GM19438 (cell line): ENCODE measurements at regions not wholly inside any gene's neighbourhood (a gene's known extent, or its start where the extent isn't known, plus 50 kb on each side); places are given as distances from the start of the nearest gene placed in this dataset.
"Not testable (repeated sequence)": the region's sequence is repeated elsewhere in the genome, so short reads cannot be mapped to it uniquely, and the experiment has no call there.

ENCODE experiments used
- ATAC-seq: cut with Tn5 transposase; IDR thresholded peaks from one replicate; pipeline ENCODE4 v1.9.1; 2021; ENCODE audit warnings: low read depth; ENCODE audit not compliant: unreplicated experiment

DNA sequence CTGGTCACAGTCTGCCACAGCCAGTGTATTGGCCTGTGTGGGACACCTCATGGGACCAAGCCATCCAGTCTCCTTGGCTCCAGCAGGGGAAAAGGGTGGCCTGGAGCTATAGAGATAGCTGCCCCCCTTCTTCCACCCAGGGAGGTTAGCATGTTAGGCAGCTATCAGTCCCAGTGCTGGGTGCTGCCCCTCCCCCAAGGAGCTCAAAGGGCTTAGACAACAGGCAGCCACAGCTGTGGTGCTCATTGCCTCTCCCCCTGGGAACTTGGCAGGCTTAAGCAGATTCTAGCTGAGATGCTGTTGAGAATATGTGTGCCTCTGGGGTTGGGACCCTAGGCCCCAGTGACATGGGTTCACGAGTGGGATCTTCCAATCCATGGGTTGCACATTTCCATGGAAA is 226.0 kb upstream of the PTGER4 start:
- ATAC-seq: no peak

DNA sequence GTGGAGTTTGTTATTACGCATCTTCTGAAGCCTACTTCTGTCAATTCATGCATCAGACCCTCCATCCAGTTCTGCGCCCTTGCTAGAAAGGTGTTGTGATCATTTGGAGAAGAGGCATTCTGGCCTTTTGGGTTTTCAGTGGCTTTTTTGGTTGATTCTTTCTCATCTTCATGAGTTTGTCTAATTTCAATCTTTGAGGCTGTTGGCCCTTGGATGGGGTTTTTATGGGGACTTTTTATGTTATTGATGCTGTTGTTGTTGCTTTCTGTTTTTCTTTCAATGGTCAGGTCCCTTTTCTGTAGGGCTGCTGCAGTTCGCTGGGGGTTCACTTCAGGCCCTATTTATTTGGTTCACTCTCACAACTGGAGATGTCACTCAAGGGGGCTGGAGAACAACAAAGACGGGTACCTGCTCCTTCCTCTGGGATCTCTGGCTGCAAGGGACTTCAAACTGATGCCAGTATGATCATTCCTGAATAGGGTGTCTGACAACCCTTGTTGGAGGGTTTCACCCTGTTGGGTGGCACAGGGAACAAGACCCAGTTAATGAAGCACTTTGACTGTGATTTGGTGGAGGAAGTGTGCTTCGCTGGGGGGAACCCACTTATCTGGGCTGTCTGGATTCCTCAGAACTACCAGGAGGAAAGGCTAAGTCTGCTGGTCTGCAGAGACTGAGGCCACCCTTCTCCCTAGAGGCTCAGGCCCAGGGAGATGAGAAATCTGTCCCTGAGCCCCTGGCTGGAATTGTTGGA is 226.7 kb upstream of the PTGER4 start:
- ATAC-seq: no peak

DNA sequence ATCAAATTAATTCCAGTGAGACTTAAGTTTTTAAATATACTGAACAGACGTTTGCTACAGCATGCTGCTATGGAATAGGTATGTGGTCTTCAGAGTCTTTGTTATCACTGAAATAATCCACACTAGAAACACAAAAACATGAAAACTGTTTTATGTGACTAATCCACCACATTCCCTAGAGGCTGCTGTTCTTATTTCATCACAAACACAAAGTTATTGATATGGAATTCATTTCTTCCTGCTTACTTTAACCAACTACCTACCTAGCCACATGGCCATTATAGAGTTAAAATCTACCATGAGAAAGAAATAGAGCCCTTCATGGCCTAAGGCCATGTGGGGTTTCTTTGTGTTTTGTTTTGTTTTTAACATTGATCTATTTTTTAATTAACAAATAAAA is 232.3 kb upstream of the PTGER4 start:
- ATAC-seq: no peak

DNA sequence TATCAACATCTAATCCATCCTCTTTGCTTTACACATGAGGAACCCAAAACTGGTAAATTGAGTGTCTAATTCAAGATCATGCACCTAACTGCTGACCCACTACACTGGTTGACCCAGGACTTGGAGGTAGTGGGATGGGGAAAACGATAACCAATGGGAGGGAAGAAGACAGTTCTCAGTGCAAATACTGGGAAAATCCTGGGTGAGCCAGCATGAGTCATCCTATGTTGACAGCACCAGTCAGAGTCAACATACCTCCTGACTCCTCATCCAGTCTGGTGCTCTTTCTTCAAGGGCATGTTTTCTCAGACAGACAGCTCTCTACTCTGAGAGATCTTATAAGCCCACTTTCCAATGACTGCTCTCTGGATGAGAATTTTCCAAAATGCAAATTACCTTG is 232.8 kb upstream of the PTGER4 start:
- no peak for ATAC-seq

DNA sequence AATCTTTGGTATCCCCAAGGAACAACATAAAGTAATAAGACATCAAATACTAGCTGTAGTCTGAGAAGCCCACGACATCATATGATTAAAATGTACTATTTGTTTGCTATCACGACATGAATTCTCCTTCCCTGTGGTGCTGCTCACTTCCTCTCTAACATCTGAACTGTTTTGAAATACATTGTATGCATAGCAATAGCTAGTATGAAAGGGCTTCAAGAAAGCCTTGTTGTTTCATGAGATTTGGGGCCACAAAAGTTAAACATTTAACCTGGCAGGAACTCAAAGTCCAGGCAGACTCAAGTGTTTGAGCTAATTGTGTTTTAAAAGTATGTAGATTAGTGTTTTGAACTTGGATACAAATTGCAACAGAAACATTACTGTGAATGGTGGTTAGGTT is 237.4 kb upstream of the PTGER4 start:
- ATAC-seq: peak; percentile 67

DNA sequence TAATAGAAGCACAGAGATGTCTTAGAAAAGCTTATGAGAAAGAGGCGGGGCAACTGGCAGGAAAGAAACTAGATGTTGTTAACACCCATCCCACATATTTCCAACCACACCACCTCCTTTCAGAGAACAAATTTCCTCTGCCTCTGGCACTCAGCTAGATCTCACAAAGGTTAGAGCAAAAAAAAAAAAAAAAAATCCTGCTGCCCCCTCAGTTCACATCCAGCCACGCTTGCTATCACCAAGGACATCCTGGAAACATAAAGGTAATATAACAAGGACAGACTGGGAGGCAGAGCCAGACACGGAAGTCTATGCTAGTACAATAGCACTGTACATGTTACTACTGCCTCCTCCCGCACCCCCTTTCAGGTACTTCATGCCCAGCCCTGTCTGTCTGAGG is 238.0 kb upstream of the PTGER4 start:
- no peak for ATAC-seq

DNA sequence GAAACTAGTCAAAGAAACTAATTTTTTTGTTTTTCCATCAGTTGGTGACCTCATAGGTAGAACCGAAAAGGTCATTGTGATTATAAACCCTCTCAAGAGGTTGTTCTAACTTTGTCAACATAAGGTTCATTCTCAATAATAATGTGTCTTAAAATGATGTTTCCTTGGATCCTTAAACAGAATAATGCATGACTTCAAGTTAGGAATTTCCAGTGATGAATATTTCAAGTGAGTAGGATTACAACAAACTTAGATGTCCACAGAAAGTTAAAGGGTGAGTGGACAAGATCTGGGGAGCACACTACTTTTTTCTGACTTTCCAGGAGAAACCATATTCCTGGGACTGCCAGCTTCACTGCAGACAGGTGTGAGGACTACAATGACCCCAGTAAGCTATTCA is 239.0 kb upstream of the PTGER4 start:
- ATAC-seq: no peak

DNA sequence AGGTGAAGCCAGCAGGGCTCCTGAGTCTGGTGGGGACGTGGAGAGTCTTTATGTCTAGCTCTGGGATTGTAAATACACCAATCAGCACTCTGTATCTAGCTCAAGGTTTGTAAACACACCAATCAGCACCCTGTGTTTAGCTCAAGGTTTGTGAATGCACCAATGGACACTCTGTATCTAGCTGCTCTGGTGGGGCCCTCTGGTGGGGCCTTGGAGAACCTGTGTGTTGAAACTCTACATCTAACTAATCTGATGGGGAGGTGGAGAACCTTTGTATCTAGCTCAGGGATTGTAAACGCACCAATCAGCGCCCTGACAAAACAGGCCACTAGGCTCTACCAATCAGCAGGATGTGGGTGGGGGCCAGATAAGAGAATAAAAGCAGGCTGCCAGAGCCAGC is 240.6 kb upstream of the PTGER4 start:
- ATAC-seq: not testable (repeated sequence)

DNA sequence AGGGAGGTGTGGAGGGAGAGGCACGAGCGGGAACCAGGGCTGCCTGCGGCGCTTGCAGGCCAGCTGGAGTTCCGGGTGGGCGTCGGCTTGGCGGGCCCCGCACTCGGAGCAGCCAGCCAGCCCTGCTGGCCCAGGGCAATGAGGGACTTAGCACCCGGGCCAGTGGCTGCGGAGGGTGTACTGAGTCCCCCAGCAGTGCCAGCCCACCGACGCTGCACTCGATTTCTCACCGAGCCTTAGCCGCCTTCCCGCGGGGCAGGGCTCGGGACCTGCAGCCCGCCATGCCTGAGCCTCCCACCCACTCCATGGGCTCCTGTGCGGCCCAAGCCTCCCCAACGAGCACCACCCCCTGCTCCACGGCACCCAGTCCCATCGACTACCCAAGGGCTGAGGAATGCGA is 241.1 kb upstream of the PTGER4 start:
- ATAC-seq: not testable (repeated sequence)

DNA sequence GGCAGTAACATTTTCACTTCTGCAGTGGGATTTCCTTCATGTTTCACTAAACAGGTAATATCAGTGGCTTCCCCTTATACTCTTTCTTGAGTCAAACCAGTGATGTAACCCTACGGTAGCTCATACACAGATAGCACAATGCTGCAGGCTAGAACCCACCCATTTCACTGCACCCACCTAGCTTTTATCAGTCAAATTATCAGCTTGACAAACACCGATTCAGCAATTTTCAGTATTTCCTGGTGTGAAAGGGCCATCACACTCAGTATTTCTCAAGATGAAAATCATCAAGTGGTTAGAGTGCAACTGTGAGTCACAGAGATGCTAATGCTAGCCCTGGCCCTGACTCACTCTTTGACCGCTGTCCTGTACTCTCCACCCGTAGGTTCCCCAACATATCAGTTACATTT is 242.3 kb upstream of the PTGER4 start:
- ATAC-seq: no peak

DNA sequence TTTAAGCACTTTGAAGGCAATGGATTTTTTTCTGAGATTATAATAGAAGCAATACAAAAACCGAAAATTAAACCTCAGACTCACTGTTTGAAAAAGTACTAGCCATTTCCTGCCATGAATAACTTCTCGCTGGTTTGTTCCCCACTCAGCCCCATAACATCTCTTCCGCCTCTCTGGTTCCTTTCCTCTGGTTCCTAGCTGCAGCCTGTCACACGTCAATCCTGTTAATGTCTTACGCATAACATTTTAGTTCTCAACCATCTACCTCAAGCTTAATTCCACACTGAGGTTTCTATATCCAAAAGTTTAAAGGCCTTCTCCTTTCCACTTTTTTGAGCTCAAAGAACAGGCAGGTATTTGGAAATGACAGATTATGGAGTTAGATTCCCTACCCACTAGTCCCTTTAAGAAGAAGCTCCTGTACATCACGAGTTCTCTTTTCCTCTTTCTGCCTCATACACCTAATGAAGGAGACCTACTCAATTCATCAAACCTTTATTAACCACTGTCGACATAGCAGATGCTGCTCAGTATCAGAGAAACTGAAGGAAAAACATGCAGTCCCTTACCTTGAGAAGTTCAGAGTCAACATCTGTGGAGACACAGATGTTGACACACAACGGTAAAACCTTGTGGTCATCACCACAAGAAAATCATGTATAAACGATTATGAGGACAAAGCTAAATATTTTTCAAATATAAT is 243.0 kb upstream of the PTGER4 start:
- peak; percentile 87 for ATAC-seq

DNA sequence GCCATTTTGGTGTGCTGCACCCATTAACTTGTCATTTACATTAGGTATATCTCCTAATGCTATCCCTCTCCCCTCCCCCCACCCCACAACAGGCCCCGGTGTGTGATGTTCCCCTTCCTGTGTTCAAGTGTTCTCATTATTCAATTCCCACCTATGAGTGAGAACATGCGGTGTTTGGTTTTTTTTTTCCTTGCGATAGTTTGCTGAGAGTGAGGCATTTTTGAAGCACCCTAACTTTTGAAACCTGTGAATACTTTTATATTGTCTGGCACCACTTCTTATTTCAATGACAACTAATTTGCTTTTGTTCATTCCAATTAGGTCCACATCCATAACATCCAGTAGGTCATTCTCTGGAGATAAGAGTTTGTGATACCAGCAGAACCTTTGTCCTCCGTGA is 244.0 kb upstream of the PTGER4 start:
- ATAC-seq: not testable (repeated sequence)

DNA sequence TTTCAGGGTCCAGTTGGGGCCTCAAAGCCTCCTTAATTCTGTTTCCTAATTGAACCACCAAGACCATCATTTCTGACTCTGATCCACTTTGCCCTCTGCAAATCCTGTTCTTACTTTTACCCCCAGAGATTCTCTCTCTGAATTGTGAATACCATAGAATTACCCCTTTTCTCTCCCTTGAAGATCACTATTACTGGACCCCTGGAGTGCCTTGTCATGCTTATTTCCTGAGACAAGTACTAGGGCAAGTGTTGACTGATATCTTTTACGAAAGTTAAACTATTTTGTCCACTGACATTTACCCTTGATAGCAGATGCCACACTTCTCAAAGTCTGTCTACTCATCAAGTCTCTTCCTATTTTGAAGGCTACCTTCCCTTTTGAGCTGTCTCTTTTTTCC is 246.9 kb upstream of the PTGER4 start:
- no peak for ATAC-seq

DNA sequence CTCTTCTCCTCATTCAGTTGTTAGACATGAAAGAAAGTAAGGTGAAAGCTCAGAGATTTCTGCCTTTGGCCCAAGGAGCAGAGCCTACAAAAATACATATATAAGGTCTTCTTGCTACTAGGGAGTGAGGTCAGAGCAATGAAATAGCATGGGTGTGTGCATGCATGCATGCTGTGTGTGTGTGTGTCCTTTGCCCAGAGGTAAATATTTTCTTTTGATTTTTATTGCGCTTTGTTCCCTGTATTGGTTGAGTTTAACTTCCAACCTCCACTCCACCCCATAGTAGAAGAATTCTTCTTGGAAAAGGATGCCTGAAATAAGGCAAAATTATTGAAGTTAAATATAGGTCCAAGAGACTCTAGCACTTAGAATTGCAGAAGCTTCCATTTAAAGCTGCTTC is 248.0 kb upstream of the PTGER4 start:
- ATAC-seq: no peak

DNA sequence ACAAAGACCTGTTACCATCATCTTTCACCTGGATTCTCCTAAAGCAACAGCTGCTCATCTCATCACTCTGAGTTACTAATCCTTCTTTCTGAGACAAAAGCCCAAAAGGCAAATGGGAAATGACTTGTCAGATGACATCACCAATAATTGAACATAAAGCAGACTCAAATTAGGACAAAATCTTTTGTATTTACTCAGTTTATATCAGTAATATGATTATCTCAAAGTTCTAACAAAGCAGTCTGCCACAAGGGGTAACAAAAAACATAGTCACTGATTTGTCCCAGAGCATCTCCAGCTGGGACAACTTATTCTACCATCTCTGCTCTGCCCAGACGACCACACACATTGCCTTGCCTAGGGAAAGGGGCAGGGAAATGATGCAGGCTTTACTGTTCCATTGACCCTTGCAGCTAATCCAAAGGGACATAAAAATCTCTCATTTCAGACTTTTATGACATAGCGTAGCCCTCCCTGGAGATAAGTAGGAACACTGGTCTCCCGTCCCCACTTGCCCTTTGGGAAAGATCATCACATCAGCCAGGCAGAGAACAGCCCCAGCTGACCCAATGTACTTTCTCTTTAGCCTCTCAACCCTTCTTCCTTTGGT is 249.5 kb upstream of the PTGER4 start:
- ATAC-seq: no peak

DNA sequence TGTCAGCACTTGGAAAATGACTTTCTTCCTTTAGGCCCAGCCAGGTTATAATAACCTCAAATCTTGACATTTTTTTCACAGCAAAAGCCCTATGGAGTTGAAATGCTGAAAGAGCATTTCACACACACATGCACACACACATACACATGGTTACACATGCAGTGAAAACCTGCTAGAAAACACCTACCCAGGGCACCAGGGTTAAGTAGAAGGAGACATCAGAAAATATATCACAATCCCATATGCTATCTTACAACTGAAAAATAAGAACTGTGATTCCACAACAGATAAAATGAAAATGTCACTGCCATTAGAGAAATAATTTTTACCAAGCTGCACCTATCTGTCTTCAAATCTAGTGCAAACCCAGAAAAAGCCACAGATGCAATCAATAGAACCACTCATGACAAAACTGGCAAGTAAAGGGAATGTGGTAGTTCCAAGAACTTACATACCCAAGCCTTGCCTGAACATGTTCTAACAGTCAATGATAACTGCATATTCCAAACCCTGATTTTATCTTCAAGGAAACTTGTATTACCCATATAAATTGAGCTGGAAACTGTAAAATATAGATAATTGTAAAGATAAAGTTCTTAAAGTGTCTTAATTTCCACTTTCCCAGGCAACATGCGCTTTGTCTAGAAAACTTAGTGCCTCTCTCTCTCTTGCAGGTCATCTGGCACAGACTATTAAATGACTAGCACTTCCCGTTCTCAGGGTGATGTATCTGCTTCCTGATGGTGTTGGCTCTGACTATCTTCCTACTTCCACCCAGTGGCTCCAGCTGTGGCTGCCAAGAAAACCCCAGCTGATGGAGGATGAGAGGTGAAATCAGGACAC is 250.2 kb upstream of the PTGER4 start:
- ATAC-seq: no peak

DNA sequence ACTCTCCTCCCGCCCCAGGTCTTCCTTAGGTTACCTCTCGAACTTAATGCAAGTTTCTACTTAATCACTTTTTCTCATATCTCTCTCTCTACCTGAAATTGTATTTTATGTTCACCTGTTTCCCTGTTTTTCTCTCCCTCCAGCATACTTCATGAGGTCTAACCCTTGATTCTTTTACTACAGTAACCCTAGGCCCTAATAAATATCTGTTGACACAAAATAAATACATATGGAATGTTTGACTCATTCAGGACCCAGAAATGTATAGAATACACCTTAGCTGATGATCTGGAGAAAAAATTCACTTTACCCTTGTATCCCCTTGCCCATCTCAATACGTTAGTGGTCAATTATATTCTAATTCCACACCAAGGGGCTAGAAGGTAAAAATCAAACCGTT is 250.9 kb upstream of the PTGER4 start:
- ATAC-seq: no peak

DNA sequence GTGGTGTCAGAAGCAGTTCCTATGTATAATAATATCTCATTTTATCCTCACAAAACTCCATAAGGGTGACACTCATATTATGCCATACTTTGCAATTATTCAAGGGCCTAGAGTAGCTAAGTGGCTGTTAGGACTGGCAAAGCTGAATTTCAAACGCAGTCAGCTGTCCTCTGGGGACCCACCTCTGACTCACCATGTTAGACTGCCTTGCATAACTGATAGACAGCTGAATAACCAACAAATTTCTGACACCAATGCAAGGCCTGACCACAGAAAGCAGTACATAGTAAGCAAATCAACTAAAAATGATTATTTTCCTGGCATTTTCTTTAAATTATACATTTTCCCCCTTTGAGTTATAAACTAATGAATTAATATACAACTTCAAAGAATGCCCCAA is 251.6 kb upstream of the PTGER4 start:
- no peak for ATAC-seq

DNA sequence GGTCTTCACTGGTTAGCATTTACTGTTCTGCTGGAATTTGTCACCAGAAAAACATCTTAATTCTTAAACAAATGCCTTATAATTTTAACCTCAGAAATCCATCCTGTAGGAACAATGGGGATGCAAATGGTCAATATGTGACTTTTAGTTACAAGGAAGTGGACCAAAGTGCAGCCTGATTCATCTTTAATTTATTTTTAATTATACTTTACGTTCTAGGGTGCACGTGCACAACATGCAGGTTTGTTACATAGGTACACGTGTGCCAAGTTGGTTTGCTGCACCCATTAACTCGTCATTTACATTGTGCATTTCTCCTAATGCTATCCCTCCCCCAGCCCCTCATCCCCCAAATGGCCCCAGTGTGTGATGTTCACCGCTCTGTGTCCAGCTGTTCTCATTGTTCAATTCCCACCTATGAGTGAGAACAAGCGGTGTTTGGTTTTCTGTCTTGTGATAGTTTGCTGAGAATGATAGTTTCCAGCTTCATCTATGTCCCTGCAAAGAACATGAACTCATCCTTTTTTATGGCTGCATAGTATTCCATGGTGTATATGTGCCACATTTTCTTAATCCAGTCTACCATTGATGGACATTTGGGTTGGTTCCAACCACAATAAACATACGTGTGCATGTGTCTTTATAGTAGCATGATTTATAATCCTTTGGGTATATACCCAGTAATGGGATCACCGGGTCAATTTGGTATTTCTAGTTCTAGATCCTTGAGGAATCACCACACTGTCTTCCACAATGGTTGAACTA is 262.5 kb upstream of the PTGER4 start:
- ATAC-seq: not testable (repeated sequence)

DNA sequence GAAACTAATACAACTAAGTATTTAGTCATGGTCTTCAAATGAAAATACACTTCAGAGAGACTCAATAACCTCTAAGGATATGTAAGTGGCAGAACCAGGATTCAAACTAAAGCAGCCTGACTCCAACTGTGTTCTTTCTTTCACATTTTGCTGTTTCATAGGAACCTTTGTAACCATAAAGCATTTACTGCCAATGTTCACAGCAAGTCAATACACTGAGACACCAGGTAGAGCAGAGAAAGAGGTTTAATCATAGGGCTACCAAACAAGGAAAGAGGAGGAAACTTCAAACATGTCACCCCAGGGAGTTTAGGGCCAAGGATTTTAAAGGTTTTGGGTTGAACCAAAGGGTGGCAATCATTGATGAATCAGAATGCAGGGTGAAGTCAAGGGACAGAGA is 263.1 kb upstream of the PTGER4 start:
- no peak for ATAC-seq
